ENCODE measurements at regions not wholly inside any gene's neighbourhood (a gene's known extent, or its start where the extent isn't known, plus 50 kb on each side); places are given as distances from the start of the nearest gene placed in this dataset.
A peak's percentile ranks its signal among the peaks of the same experiment; 100 is the strongest.

- DNase-seq (ENCODE audit: low read depth, low spot score), result no peak
These were observed 279.8 kb downstream of the RBM43 start for GRCh38 chr2:150981826-150982225.

GRCh38 chr2:150978053-150978452, 283.6 kb downstream of the RBM43 start:
- DNase-seq (ENCODE audit: low read depth, low spot score), result no peak

DNA sequence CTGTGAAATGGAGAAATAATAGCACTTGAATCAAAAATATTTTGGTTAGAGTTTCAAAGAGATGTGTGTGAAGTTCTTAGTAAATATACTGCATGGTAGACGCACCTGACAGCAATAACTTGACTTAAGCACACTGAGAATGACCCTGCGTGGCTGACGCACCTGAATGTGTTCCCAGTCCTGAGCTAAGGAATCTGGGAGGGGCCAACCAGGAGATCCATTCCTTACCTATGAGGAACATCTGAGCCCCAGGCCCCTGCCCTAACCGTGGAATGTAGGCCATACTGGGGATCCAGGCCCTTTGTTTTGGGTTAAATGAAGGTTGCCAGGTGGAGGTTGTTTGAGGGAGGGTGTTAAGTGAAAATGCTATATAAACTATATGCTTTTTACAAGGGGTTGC, 284.4 kb downstream of the RBM43 start:
- no peak for DNase-seq (ENCODE audit: low read depth, low spot score)

DNA sequence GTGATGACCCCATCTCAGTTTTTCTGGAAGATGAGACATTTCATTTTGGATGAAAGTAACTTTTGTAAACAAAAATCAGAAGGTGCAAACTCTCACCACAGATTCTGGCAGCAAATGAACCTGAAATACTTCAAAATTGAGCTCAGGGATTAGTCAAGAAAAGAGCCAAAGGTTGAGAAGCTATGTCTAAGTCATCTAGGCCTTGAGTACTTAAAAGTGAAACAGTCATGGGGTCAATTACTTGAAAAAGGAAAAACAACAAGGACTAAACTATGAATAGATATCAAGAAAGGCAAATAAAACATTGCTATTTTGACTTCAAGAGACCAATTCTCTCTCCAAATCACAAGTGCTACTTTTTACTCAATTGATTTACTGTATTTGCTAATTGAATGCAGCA, 285.1 kb downstream of the RBM43 start:
- DNase-seq (ENCODE audit: low read depth, low spot score), result no peak

GRCh38 chr2:150974864-150975263, 286.8 kb downstream of the RBM43 start:
- DNase-seq (ENCODE audit: low read depth, low spot score), result no peak

- DNase-seq (ENCODE audit: low read depth, low spot score), result no peak
These were observed 287.4 kb downstream of the RBM43 start for GRCh38 chr2:150974234-150974633.

DNA sequence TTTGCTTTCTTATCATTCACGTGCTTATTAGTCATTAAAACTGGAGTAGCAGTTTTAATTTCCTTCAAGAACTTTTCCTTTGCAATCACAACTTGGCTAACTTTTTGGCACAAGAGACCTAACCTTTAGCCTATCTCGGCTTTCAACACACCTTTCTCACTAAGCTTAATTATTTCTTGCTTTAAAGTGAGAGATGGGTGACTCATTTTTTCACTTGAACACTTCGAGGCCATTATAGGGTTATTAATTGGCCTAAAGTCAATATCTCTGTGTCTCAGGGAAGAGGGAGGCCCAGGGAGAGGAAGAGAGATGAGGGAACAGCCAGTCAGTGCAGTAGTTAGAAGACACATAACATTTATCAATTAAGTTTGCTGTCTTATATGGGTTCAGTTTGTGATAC, 289.8 kb downstream of the RBM43 start:
- DNase-seq (ENCODE audit: low read depth, low spot score), result no peak

DNA sequence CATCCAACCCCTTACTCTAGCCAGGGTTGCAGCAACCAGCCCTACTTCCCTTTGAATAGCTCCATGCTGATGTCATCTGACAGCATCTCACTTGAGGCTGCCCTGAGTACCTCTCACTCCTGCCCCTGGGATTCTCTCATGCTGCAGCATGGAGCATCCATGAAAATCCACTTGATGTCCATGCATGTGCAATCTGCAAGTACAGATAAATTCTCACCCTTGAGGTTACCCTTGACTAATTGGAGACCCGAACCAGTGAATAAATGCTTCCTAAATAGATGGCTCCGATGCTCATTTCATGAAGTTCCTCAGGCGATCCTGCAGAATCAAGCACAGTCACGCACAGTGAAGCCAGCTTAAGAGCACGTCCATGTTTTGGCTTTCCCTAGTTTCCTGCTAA, 298.3 kb downstream of the RBM43 start:
- no peak for DNase-seq (ENCODE audit: low read depth, low spot score)

DNA sequence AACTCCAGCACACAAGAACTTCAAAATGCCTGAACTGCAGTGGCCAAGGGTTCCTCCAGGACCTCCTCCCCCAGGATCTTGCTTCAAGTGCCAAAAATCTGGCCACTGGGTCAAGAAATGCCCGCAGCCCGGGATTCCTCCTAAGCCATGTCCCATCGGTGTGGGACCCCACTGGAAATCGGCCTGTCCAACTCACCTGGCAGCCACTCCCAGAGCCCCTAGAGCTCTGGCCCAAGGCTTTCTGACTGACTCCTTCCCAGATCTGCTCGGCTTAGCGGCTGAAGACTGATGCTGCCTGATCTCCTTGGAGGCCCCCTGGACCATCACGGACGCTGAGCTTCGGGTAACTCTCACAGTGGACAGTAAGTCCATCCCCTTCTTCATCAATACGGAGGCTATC, 306.4 kb downstream of the RBM43 start:
- no peak for DNase-seq (ENCODE audit: low read depth, low spot score)

GRCh38 chr2:150946831-150947230, 314.8 kb downstream of the RBM43 start:
- no peak for DNase-seq (ENCODE audit: low read depth, low spot score)

DNA sequence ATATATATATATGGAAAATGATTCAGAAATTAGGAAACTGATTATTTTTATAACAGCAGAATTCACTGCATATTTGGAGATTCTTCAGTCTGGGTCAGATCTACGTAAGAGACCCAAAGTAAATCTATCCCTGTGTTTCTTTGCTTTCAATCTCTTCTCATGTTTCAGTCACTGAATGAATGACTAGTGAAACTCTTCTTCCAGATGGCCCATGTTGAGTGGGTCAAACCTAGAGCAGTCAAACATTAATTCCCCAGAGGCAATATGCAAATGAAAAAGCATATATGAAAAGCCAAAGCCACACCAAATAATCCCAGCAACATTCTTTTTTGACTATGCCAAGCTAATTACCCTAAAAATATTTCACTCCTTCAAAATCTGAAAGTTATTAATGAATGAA, 317.3 kb downstream of the RBM43 start:
- DNase-seq (ENCODE audit: low read depth, low spot score), result no peak

- no peak for DNase-seq (ENCODE audit: low read depth, low spot score)
These were observed 322.6 kb downstream of the RBM43 start for GRCh38 chr2:150939087-150939486.

DNA sequence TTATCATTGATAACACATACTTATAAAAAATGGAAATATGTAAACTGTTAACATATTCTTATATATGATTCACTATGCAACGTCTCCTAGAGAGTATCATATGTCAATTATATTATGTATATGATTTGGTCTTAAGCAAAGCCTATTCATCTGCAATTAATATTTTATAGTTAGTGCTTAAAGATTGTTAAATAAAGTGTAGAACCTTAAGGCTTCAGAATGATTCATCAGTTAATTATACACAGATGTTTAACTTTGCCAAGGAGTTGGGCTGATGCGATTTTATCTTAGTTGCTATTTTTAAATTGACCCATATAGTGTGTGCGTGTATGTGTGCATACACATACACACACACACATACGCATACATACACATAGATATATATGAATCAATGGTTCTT, 323.1 kb downstream of the RBM43 start:
- DNase-seq (ENCODE audit: low read depth, low spot score), result no peak

DNA sequence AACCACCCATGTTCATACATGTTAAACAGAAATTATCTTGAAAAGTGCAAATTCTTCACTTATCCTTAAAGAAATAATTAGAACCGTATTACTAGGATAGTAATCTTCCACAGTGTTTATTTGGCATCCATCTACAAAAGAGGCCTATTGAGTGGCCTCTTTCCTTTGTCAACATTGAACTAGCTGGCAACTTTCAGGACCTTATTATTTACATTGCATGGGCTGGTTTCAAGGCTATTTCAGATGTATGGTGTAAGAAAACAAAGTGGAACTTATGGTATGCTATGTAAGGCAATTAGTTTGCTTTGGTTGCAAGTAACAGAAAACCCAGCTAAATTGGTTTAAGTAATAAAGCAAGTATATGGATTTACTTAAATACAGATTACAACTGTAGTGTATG, 324.6 kb downstream of the RBM43 start:
- DNase-seq (ENCODE audit: low read depth, low spot score), result no peak

- no peak for DNase-seq (ENCODE audit: low read depth, low spot score)
These were observed 330.2 kb downstream of the RBM43 start for GRCh38 chr2:150931451-150931850.

DNA sequence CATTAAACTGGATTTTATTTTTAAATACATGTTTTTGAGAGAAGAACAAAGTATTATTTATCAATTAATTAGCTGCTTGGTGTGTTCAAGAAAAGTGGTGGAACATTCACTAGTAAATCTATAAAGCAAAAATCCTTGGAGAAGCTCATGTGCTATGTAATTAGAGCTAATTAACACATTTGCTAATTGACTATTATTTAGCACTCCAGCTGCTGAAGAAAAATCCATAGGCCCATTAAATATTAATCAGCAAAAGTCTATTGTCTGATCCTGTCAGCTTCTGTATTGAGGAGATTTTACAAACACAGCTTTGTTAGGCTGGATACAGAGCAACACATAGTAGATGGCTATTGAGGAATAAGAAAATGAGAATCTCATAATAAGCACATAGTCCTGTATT, 336.1 kb downstream of the RBM43 start:
- DNase-seq (ENCODE audit: low read depth, low spot score), result no peak

DNA sequence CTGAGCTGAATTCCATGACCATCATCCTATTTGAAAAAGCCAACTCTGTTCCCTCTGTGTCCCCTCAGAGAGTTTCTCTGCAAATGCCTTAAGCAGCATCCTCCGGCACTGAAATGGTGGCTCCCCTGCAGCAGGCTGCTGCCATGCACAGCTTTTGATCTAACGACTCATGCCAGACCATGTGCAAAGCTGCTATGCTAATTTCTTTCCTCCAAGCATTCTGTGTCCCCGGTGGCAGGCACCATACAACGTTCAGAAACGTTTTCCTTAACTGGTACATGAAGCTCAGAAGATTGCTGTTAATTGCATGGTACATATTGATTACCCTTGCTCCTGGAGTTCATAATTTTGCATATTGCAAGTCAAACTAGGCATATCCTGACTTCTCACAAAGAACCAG, 336.8 kb downstream of the RBM43 start:
- DNase-seq (ENCODE audit: low read depth, low spot score), result no peak

- DNase-seq (ENCODE audit: low read depth, low spot score), result no peak
These were observed 341.8 kb downstream of the RBM43 start for GRCh38 chr2:150919901-150920300.

DNA sequence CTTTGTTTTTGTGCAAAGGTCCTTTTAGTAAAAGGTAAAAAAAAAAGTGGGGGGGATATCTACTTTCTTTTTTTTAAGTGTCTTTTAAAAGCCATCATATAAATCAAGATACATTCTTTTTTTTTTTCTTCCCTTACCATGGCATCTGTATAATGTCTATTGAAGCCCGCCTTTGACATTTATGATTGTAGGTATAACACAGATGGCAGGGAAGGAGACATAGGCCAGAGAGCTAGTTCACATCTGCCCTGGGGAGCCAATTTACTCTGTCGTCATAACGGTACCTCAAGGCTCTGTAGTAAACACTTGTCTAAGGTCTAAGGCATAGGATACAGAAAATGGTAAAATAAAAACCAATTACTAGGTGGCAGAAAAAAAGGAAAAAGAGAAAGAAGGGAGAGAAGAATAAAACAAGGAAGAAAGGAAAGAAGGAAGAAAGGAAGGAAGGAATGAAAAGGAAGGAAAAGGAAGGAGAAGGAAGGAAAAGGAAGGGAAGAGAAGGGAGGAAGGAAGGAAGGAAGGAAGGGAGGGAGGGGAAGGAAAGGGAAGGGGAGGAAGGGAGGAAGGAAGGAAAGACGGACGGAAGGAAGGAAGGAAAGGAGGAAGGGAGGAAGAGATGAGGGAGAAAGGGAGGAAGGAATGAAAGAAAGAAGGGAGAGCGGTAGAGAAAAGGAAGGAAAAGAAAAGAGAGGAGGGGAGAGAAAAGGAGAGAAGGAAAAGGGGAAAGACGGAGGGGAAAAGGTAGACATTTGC, 343.5 kb downstream of the RBM43 start:
- DNase-seq (ENCODE audit: low read depth, low spot score), result no peak

DNA sequence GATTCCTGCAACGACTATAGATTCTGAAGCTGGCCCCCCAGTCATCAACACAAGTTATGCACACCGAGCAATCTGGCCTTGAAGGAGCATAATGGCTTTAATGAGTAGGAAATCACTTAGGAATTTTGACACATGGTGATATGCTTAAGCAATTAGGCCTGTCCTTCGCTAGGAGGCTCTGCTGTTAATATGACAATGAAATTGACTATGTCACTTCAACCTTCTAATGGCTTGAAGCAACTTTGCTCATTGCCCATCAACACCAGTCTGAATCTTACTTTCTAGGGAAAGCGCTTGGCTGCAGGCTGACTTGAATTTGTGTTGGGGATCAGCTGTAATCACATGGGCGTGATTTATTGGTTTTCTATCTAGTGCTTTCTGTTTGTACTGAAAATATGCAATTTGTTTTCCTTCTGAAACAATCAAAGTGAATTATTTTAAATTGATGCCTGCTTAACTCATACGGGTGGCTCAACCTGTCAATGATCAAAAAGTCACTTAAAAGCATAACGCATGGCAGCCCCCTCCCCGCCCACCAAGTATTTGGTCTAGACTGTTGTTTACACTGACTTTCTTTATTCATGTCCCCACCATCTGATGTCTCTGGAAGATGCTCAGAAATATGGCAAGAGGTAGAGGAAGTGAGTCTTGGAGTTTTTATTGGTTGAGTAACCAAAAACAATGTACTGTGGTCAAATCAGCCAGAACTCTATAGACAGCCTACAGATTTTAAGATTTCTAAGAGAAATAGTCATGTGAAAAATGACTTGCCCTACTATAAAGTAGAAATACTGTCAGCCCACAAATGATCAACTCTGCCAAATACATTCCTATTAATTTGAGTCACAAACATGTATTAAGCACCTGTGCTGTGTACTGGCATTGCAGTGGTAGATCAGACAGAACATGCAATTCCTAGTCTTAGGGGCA, 344.9 kb downstream of the RBM43 start:
- no peak for DNase-seq (ENCODE audit: low read depth, low spot score)

DNA sequence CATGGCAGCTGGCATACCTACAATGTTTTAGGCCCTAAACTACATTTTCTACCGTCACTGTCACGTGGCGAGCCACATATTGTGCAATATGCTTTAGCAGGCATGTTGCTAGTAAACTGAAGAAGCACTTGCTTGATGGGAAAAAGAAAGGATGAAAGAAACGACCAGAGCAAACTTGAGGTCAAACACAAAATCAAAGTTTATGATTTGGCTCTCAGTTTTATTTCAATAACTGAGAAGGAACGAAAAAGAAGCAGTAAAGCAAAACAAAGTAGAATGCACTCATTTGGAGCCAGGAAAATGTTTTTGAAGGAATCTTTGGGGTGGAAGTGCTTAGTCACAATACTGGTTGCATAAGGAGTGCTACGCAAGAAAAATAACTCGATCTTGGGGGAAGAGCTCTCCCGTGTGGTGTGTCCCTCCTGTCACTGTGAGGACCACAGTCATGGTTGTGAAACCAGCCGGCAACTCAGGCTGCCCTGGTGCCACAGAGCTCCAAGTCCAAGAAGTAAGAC, 349.8 kb downstream of the RBM43 start:
- peak; percentile 26 for DNase-seq (ENCODE audit: low read depth, low spot score)

DNA sequence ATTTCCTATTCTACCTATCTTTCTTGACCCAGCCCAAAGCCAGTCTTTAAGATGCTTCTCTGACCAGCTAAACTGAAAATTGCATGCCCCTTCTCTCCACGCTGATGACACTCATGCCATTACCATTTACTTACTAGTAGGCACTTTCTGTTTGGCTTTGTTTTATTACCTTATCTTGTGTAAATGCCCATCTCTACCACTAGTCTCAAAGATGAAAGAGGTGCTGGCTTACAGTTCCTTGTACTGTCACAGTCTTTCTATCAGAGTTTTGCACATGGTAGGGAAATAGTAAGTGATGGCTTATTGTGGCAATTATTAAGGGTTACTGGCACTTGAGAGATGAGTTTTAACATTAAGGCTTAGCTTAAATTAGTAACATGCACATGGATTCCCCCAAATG, 352.1 kb downstream of the RBM43 start:
- no peak for DNase-seq (ENCODE audit: low read depth, low spot score)

DNA sequence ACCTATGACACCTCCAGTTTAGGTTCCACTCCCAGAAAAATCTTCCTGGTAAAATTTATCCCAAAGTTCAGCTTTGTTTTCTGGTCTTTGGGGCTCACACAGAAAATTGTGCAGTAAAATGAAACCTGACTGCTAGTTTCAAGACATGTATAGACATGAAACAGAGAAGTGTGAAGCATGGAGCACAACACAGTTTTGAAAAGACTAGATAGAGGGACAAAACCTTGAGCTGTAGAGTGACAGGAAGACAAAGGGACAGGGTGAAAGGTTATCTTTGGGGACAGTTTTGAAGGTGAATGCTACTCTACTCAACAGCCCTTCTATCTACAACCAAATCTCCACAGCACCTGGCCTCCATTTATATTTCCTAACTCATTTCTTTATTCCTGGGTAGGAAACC, 352.6 kb downstream of the RBM43 start:
- no peak for DNase-seq (ENCODE audit: low read depth, low spot score)
